HG02759 (cell line): ENCODE measurements at regions not wholly inside any gene's neighbourhood (a gene's known extent, or its start where the extent isn't known, plus 50 kb on each side); places are given as distances from the start of the nearest gene placed in this dataset.
"Not testable (repeated sequence)": the region's sequence is repeated elsewhere in the genome, so short reads cannot be mapped to it uniquely, and the experiment has no call there.

Experiments used
- ATAC-seq: cut with Tn5 transposase; IDR thresholded peaks from one replicate; pipeline ENCODE4 v1.9.1; 2021; ENCODE audit warnings: mild to moderate bottlenecking, moderate library complexity; ENCODE audit not compliant: unreplicated experiment

- no peak for ATAC-seq
Observed at GRCh38 chr6:22126910-22127309, 169.9 kb downstream of the PRL start.

GRCh38 chr6:22129751-22130150 is 167.1 kb downstream of the PRL start:
- ATAC-seq: no peak

- no peak for ATAC-seq
Observed at GRCh38 chr6:22132656-22133055, 164.2 kb downstream of the PRL start.

- no peak for ATAC-seq
Observed at GRCh38 chr6:22133357-22133756, 163.5 kb downstream of the PRL start.

- ATAC-seq: no peak
Observed at GRCh38 chr6:22134308-22134707, 162.5 kb downstream of the PRL start.

GRCh38 chr6:22135395-22135794 is 161.4 kb downstream of the PRL start:
- no peak for ATAC-seq

- ATAC-seq: not testable (repeated sequence)
Observed at GRCh38 chr6:22140736-22141135, 156.1 kb downstream of the PRL start.

GRCh38 chr6:22141241-22141745 is 155.5 kb downstream of the PRL start:
- ATAC-seq: no peak

GRCh38 chr6:22142856-22143255 is 154.0 kb downstream of the PRL start:
- no peak for ATAC-seq

GRCh38 chr6:22145376-22145775 is 151.5 kb downstream of the PRL start:
- ATAC-seq: no peak

- no peak for ATAC-seq
Observed at GRCh38 chr6:22145823-22146677, 150.8 kb downstream of the PRL start.

GRCh38 chr6:22146678-22146930 is 150.2 kb downstream of the PRL start:
- ATAC-seq: no peak

GRCh38 chr6:22146931-22147701 is 149.7 kb downstream of the PRL start:
- no peak for ATAC-seq

- no peak for ATAC-seq
Observed at GRCh38 chr6:22147921-22148776, 148.7 kb downstream of the PRL start.

- no peak for ATAC-seq
Observed at GRCh38 chr6:22149096-22149495, 147.7 kb downstream of the PRL start.

GRCh38 chr6:22149501-22150367 is 147.1 kb downstream of the PRL start:
- no peak for ATAC-seq

GRCh38 chr6:22150368-22151035 is 146.3 kb downstream of the PRL start:
- no peak for ATAC-seq

GRCh38 chr6:22151892-22152291 is 144.9 kb downstream of the PRL start:
- ATAC-seq: no peak

- no peak for ATAC-seq
Observed at GRCh38 chr6:22152841-22153240, 144.0 kb downstream of the PRL start.
